ENCODE measurements at regions not wholly inside any gene's neighbourhood (a gene's known extent, or its start where the extent isn't known, plus 50 kb on each side); places are given as distances from the start of the nearest gene placed in this dataset.

- no peak for DNase-seq
- POLR2A ChIA-PET, result no interaction called here
Measured at GRCh38 chr1:84062496-84062895, 63.6 kb upstream of the TTLL7 start.

GRCh38 chr1:84061336-84061735, 62.4 kb upstream of the TTLL7 start:
- H3K4me1 Mint-ChIP-seq, result no peaks in the 10 kb centered on the region
- peaks cover 5 to 25% (median 12%) of the 10 kb centered on the region in 5 donors for H3K27me3 Mint-ChIP-seq
- POLR2A ChIA-PET, result no interaction called here
- DNase-seq (no peak), ATAC-seq (no peak)
- no peaks in the 10 kb centered on the region for H3K9me3 Mint-ChIP-seq
- H3K4me3 Mint-ChIP-seq, result no peak overlapping the region
- H3K36me3 Mint-ChIP-seq, result peaks cover 0 to 2% (median 0%) of the 10 kb centered on the region in 3 donors
- H3K27ac Mint-ChIP-seq, result no peak overlapping the region

More at GRCh38 chr1:84062496-84062895, 63.6 kb upstream of the TTLL7 start:
- H3K27ac Mint-ChIP-seq, result no peak overlapping the region
- H3K4me3 Mint-ChIP-seq, result no peak overlapping the region
- peaks cover 0 to 2% (median 0%) of the 10 kb centered on the region in 3 donors for H3K36me3 Mint-ChIP-seq
- H3K9me3 Mint-ChIP-seq, result no peaks in the 10 kb centered on the region
- no peaks in the 10 kb centered on the region for H3K4me1 Mint-ChIP-seq
- H3K27me3 Mint-ChIP-seq, result peaks cover 5 to 25% (median 12%) of the 10 kb centered on the region in 5 donors
- ATAC-seq, result no peak

GRCh38 chr1:84060781-84061180, 61.8 kb upstream of the TTLL7 start:
- ATAC-seq, result no peak
- Mint-ChIP-seq H3K27me3 (peaks cover 5 to 25% (median 8%) of the 10 kb centered on the region in 5 donors), H3K27ac (no peak overlapping the region), H3K9me3 (no peaks in the 10 kb centered on the region), H3K4me3 (no peak overlapping the region), H3K4me1 (no peaks in the 10 kb centered on the region), H3K36me3 (peaks cover 0 to 2% (median 0%) of the 10 kb centered on the region in 3 donors)
- DNase-seq, result no peak
- POLR2A ChIA-PET, result no interaction called here

- Mint-ChIP-seq H3K27me3 (peaks cover 0 to 1% (median 0%) of the 10 kb centered on the region in 5 donors), H3K4me1 (no peaks in the 10 kb centered on the region), H3K9me3 (no peaks in the 10 kb centered on the region), H3K36me3 (no peaks in the 10 kb centered on the region), H3K27ac (no peak overlapping the region), H3K4me3 (no peak overlapping the region)
- POLR2A ChIA-PET, result no interaction called here
- ATAC-seq (no peak), DNase-seq (no peak)
Measured at GRCh38 chr1:84048820-84049219, 49.9 kb upstream of the TTLL7 start.

All from naive thymus-derived CD8-positive, alpha-beta T cell (primary cell).